ENCODE measurements at regions not wholly inside any gene's neighbourhood (a gene's known extent, or its start where the extent isn't known, plus 50 kb on each side); places are given as distances from the start of the nearest gene placed in this dataset.

GRCh38 chr21:19141511-19141910, 737.9 kb upstream of the TMPRSS15 start:
- H3K4me1 ChIP-seq (ENCODE audit: insufficient read depth, low read length, poor library complexity, severe bottlenecking): no peaks in the 10 kb centered on the region
- no peaks in the 10 kb centered on the region for H4K20me1 ChIP-seq (ENCODE audit: insufficient read depth, low read length)
- no peak overlapping the region for H3K4me3 ChIP-seq (ENCODE audit: low read depth, low read length, poor library complexity, severe bottlenecking)
- no peaks in the 10 kb centered on the region for H3K9me3 ChIP-seq (ENCODE audit: low read length)
- no peak overlapping the region for H2AFZ ChIP-seq (ENCODE audit: low read length)
- no peaks in the 10 kb centered on the region for H3K9me2 ChIP-seq (ENCODE audit: insufficient read depth, low read length)
- BruUV-seq (replicated peaks): no TSS peak
- DNase-seq (ENCODE audit: low spot score): no peak
- H3K27ac ChIP-seq (ENCODE audit: low read depth, low read length, poor library complexity, severe bottlenecking): no peak overlapping the region
- TF ChIP-seq EZH2phosphoT487 (IDR thresholded peaks at IDR 0.05; ENCODE audit: borderline replicate concordance, low read depth, low read length): no peak
- no peak for TF ChIP-seq CTCF (conservative IDR thresholded peaks at IDR 0.05; ENCODE audit: low read length)
- no peaks in the 10 kb centered on the region for H3K79me2 ChIP-seq (ENCODE audit: insufficient read depth, low read depth, low read length)
- ChIA-PET CTCF (ENCODE audit: unreplicated experiment) (no interaction called here), POLR2A (no interaction called here)
- intact Hi-C loops (cut with micrococcal nuclease; ENCODE audit: unreplicated experiment): no loop called here
- no peaks in the 10 kb centered on the region for H3K36me3 ChIP-seq (ENCODE audit: insufficient read depth, low read length)
- no peak overlapping the region for H3K4me2 ChIP-seq (ENCODE audit: low read length)

- H3K4me2 ChIP-seq (ENCODE audit: low read length): no peak overlapping the region
- no peaks in the 10 kb centered on the region for H3K36me3 ChIP-seq (ENCODE audit: insufficient read depth, low read length)
- H3K4me3 ChIP-seq (ENCODE audit: low read depth, low read length, poor library complexity, severe bottlenecking): no peak overlapping the region
- peaks cover 8% of the 10 kb centered on the region; the same call in 1 of the 2 replicates for H3K9me3 ChIP-seq (ENCODE audit: low read length)
- DNase-seq (ENCODE audit: low spot score): no peak
- no TSS peak for BruUV-seq (replicated peaks)
- H3K4me1 ChIP-seq (ENCODE audit: insufficient read depth, low read length, poor library complexity, severe bottlenecking): no peaks in the 10 kb centered on the region
- ChIA-PET POLR2A (no interaction called here), CTCF (ENCODE audit: unreplicated experiment) (no interaction called here)
- no peaks in the 10 kb centered on the region for H3K79me2 ChIP-seq (ENCODE audit: insufficient read depth, low read depth, low read length)
- no peak for TF ChIP-seq CTCF (conservative IDR thresholded peaks at IDR 0.05; ENCODE audit: low read length)
- no peak for TF ChIP-seq EZH2phosphoT487 (IDR thresholded peaks at IDR 0.05; ENCODE audit: borderline replicate concordance, low read depth, low read length)
- H4K20me1 ChIP-seq (ENCODE audit: insufficient read depth, low read length): no peaks in the 10 kb centered on the region
- no peaks in the 10 kb centered on the region for H3K9me2 ChIP-seq (ENCODE audit: insufficient read depth, low read length)
- H3K27ac ChIP-seq (ENCODE audit: low read depth, low read length, poor library complexity, severe bottlenecking): no peak overlapping the region
- intact Hi-C loops (cut with micrococcal nuclease; ENCODE audit: unreplicated experiment): no loop called here
- H2AFZ ChIP-seq (ENCODE audit: low read length): no peak overlapping the region
Observed at GRCh38 chr21:19145682-19146293, 742.2 kb upstream of the TMPRSS15 start.

GRCh38 chr21:19148056-19148455, 744.5 kb upstream of the TMPRSS15 start:
- no peak for TF ChIP-seq CTCF (conservative IDR thresholded peaks at IDR 0.05; ENCODE audit: low read length)
- no peak for TF ChIP-seq EZH2phosphoT487 (IDR thresholded peaks at IDR 0.05; ENCODE audit: borderline replicate concordance, low read depth, low read length)
- H3K27ac ChIP-seq (ENCODE audit: low read depth, low read length, poor library complexity, severe bottlenecking): no peak overlapping the region
- no peaks in the 10 kb centered on the region for H3K9me2 ChIP-seq (ENCODE audit: insufficient read depth, low read length)
- no peaks in the 10 kb centered on the region for H4K20me1 ChIP-seq (ENCODE audit: insufficient read depth, low read length)
- no peak overlapping the region for H3K4me2 ChIP-seq (ENCODE audit: low read length)
- no peaks in the 10 kb centered on the region for H3K4me1 ChIP-seq (ENCODE audit: insufficient read depth, low read length, poor library complexity, severe bottlenecking)
- intact Hi-C loops (cut with micrococcal nuclease; ENCODE audit: unreplicated experiment): no loop called here
- CTCF ChIA-PET (ENCODE audit: unreplicated experiment): no interaction called here
- H3K4me3 ChIP-seq (ENCODE audit: low read depth, low read length, poor library complexity, severe bottlenecking): no peak overlapping the region
- no TSS peak for BruUV-seq (replicated peaks)
- H2AFZ ChIP-seq (ENCODE audit: low read length): no peak overlapping the region
- POLR2A ChIA-PET: no interaction called here
- peaks cover 8% of the 10 kb centered on the region; the same call in 1 of the 2 replicates for H3K9me3 ChIP-seq (ENCODE audit: low read length)
- H3K79me2 ChIP-seq (ENCODE audit: insufficient read depth, low read depth, low read length): no peaks in the 10 kb centered on the region
- no peaks in the 10 kb centered on the region for H3K36me3 ChIP-seq (ENCODE audit: insufficient read depth, low read length)
- no peak for DNase-seq (ENCODE audit: low spot score)

Data from OCI-LY7 (cell line).